ENCODE measurements at regions not wholly inside any gene's neighbourhood (a gene's known extent, or its start where the extent isn't known, plus 50 kb on each side); places are given as distances from the start of the nearest gene placed in this dataset.

DNA sequence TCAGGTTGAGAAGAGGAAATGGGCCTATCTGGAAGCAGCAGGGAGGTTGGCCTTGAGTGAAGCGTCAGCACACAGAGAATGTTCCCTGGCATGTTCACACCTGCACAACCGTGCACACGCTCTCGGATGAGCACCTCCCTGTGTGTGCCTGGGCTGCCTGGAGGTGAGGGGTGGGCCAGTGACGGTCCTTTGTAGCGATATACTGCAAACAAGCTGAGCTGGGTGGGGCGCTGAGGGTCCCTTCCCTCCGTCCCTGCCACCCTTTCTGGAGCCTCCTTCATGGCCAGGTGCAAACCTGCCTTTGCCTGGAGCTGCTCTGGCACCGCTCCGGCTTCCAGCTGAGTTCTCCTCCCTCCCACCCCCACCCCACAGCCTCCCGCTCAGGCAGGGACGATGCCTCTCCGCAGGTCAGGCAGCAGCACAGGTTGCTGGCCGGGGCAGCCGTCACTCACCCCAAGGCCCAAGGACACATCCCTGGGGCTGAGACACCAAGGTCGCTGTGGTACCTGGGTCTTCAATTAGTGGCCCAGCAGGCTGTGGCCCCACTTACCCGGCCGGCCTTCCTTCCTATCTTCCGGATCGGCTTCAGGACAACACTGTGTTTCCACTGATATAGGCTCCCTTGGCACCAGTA is 111.6 kb downstream of the ERMARD start (continued):
- TF ChIP-seq RXRA (IDR thresholded peaks at IDR 0.05; ENCODE audit: insufficient read depth, low read depth, low read length) (no peak), TBP (IDR thresholded peaks at IDR 0.05; ENCODE audit: low read depth, low read length) (no peak), NANOG (IDR thresholded peaks at IDR 0.05; ENCODE audit: insufficient read depth, low read depth, low read length, poor library complexity, severe bottlenecking) (no peak), HDAC6 (IDR thresholded peaks at IDR 0.05; ENCODE audit: low read depth, low read length) (no peak), FOSL1 (IDR thresholded peaks at IDR 0.05; ENCODE audit: insufficient read depth, low read depth, low read length) (no peak), NRF1 (IDR thresholded peaks at IDR 0.05; ENCODE audit: low read depth, low read length) (no peak), TEAD4 (IDR thresholded peaks at IDR 0.05; ENCODE audit: low read depth, low read length) (no peak), ZNF274 (IDR thresholded peaks at IDR 0.05; ENCODE audit: borderline replicate concordance, extremely low read depth, low read length) (no peak)

Data from H1 (cell line).